IMR-90 (cell line): ENCODE measurements at regions not wholly inside any gene's neighbourhood (a gene's known extent, or its start where the extent isn't known, plus 50 kb on each side); places are given as distances from the start of the nearest gene placed in this dataset.

Source experiments
- ATAC-seq: fragments of 200-7000 bp; cut with Tn5 transposase; 2 replicates; pipeline ENCODE4 v1.9.1; 2020; ENCODE audit warnings: low read depth, mild to moderate bottlenecking, moderate library complexity
- BruUV-seq: library from RNA; stranded (reverse); fragments of 400-500 nt; replicated peaks from 2 replicates; lab custom pipeline; 2021; lab: Mats Ljungman, UMichigan
- CTCF ChIA-PET: fragments of 300-600 bp; formaldehyde crosslinking; extraction: SDS; loops from one replicate; lab custom pipeline; 2021; ENCODE audit warnings: antibody characterized with exemption; lab: Yijun Ruan, JAX
- POLR2A ChIA-PET: fragments of 300-600 bp; sonication (Branson Sonifier 250); formaldehyde crosslinking; loops from one replicate; lab custom pipeline; 2022; ENCODE audit warnings: antibody characterized with exemption; ENCODE audit not compliant: unreplicated experiment; lab: Charles Lee
- DNase-seq: peaks from one replicate; pipeline ENCODE4 v3.0.0; 2013
- H2AFZ ChIP-seq: replicated peaks from 2 replicates; pipeline ENCODE3; 2013; ENCODE audit warnings: low read length, mild to moderate bottlenecking; ENCODE audit not compliant: poor library complexity
- H2AK5ac ChIP-seq: 2 replicates; pipeline ENCODE4 v1.6.1; 2013; ENCODE audit warnings: low read depth, low read length, inconsistent platforms
- H2AK9ac ChIP-seq: replicated peaks from 2 replicates; pipeline ENCODE3; 2013; ENCODE audit warnings: mild to moderate bottlenecking, low read depth, low read length, moderate library complexity; ENCODE audit not compliant: poor library complexity
- H2BK120ac ChIP-seq: 2 replicates; pipeline ENCODE4 v1.6.1; 2013; ENCODE audit warnings: low read depth, low read length, inconsistent platforms
- H2BK15ac ChIP-seq: 3 replicates; pipeline ENCODE4 v1.6.1; 2013; ENCODE audit warnings: low read depth, low read length, inconsistent platforms
- H2BK20ac ChIP-seq: 2 replicates; pipeline ENCODE4 v1.6.1; 2013; ENCODE audit warnings: low read depth, mild to moderate bottlenecking, inconsistent platforms, low read length, moderate library complexity
- H2BK5ac ChIP-seq: 2 replicates; pipeline ENCODE4 v1.6.1; 2013; ENCODE audit warnings: mild to moderate bottlenecking, low read depth, low read length, inconsistent platforms; ENCODE audit not compliant: poor library complexity, severe bottlenecking
- H3K14ac ChIP-seq: replicated peaks from 2 replicates; pipeline ENCODE4 v1.6.1; 2013; ENCODE audit warnings: low read depth, low read length, inconsistent platforms
- H3K18ac ChIP-seq: 2 replicates; pipeline ENCODE4 v1.6.1; 2013; ENCODE audit warnings: low read depth, low read length, control low read depth
- H3K23ac ChIP-seq: 2 replicates; pipeline ENCODE4 v1.6.1; 2013; ENCODE audit warnings: low read depth, low read length, inconsistent platforms
- H3K27ac ChIP-seq: 2 replicates; pipeline ENCODE4 v1.5.1; 2013; ENCODE audit warnings: mild to moderate bottlenecking, control low read depth, low read length; ENCODE audit not compliant: insufficient read depth
- H3K27me3 ChIP-seq: 2 replicates; pipeline ENCODE4 v1.6.1; 2013; ENCODE audit warnings: low read length; ENCODE audit not compliant: control insufficient read depth, insufficient read depth
- H3K36me3 ChIP-seq: 2 replicates; pipeline ENCODE4 v1.6.1; 2013; ENCODE audit warnings: low read length, mixed read lengths; ENCODE audit not compliant: control insufficient read depth, insufficient read depth
- H3K4ac ChIP-seq: 2 replicates; pipeline ENCODE4 v1.6.1; 2013; ENCODE audit warnings: low read depth, low read length, inconsistent platforms
- H3K4me1 ChIP-seq: 2 replicates; pipeline ENCODE4 v1.6.1; 2013; ENCODE audit warnings: low read length, mixed read lengths; ENCODE audit not compliant: control insufficient read depth, insufficient read depth
- H3K4me2 ChIP-seq: 2 replicates; pipeline ENCODE4 v1.6.1; 2013; ENCODE audit warnings: low read depth, mild to moderate bottlenecking, control low read depth, low read length, moderate library complexity
- H3K4me3 ChIP-seq: 2 replicates; pipeline ENCODE4 v1.5.1; 2013; ENCODE audit warnings: low read depth, mild to moderate bottlenecking, control low read depth, low read length, moderate library complexity; ENCODE audit not compliant: insufficient read depth
- H3K56ac ChIP-seq: 2 replicates; pipeline ENCODE4 v1.6.1; 2013; ENCODE audit warnings: low read length, inconsistent platforms; ENCODE audit not compliant: insufficient read depth; ENCODE audit errors: extremely low read depth
- H3K79me1 ChIP-seq, 2 experiments: 2 replicates each; pipeline ENCODE4 v1.6.1; 2013; ENCODE audit warnings: low read length in 2 of 2, inconsistent platforms in 1 of 2, low read depth in 1 of 2
- H3K9ac ChIP-seq: 2 replicates; pipeline ENCODE4 v1.6.1; 2013; ENCODE audit warnings: low read depth, low read length, control low read depth
- H3K9me1 ChIP-seq: 2 replicates; pipeline ENCODE4 v1.6.1; 2013; ENCODE audit warnings: low read length, inconsistent platforms; ENCODE audit not compliant: insufficient read depth
- H3K9me3 ChIP-seq: 2 replicates; pipeline ENCODE4 v1.6.1; 2013; ENCODE audit warnings: low read length; ENCODE audit not compliant: control insufficient read depth, insufficient read depth
- H4K20me1 ChIP-seq: 2 replicates; pipeline ENCODE4 v1.6.1; 2013; ENCODE audit warnings: low read length, inconsistent platforms; ENCODE audit not compliant: insufficient read depth
- H4K5ac ChIP-seq: 2 replicates; pipeline ENCODE4 v1.6.1; 2013; ENCODE audit warnings: mild to moderate bottlenecking, low read depth, low read length, control low read depth
- H4K8ac ChIP-seq, 2 experiments: 2 replicates each; pipeline ENCODE4 v1.6.1; 2013; ENCODE audit warnings: low read depth in 2 of 2, low read length in 2 of 2, control low read depth in 1 of 2, inconsistent platforms in 1 of 2
- H4K91ac ChIP-seq: 2 replicates; pipeline ENCODE4 v1.6.1; 2013; ENCODE audit warnings: low read depth, low read length, inconsistent platforms; ENCODE audit not compliant: insufficient read depth
- BHLHE40 ChIP-seq: fragments of 150-350 bp; IDR thresholded peaks from 2 replicates; pipeline ENCODE4 v1.6.1; 2016; ENCODE audit warnings: mild to moderate bottlenecking, low read depth, low read length
- CEBPB ChIP-seq: IDR thresholded peaks from 2 replicates; pipeline ENCODE4 v1.6.1; 2012; ENCODE audit warnings: low read depth, low read length, improper control_type of control experiment
- CHD1 ChIP-seq: IDR thresholded peaks from 2 replicates; pipeline ENCODE4 v1.6.1; 2012; ENCODE audit warnings: low read depth, low read length, improper control_type of control experiment
- FOS ChIP-seq: fragments of 150-350 bp; IDR thresholded peaks from 2 replicates; pipeline ENCODE4 v1.6.1; 2016; ENCODE audit warnings: low read depth, low read length
- MAFK ChIP-seq: IDR thresholded peaks from 2 replicates; pipeline ENCODE4 v1.6.1; 2012; ENCODE audit warnings: low read depth, low read length, improper control_type of control experiment
- MAZ ChIP-seq: IDR thresholded peaks from 2 replicates; pipeline ENCODE4 v1.6.1; 2012; ENCODE audit warnings: low read depth, mild to moderate bottlenecking, low read length, improper control_type of control experiment, moderate library complexity, borderline replicate concordance
- MXI1 ChIP-seq: IDR thresholded peaks from 2 replicates; pipeline ENCODE4 v1.6.1; 2012; ENCODE audit warnings: low read depth, mild to moderate bottlenecking, low read length, moderate library complexity, borderline replicate concordance
- NFE2L2 ChIP-seq: fragments of 150-350 bp; IDR thresholded peaks from 2 replicates; pipeline ENCODE4 v1.6.1; 2016; ENCODE audit warnings: low read depth, mild to moderate bottlenecking, low read length
- POLR2A ChIP-seq: IDR thresholded peaks from 2 replicates; pipeline ENCODE4 v1.6.1; 2012; ENCODE audit warnings: mild to moderate bottlenecking, low read depth, low read length
- RAD21 ChIP-seq: IDR thresholded peaks from 2 replicates; pipeline ENCODE4 v1.6.1; 2012; ENCODE audit warnings: low read length, improper control_type of control experiment
- RCOR1 ChIP-seq: IDR thresholded peaks from 2 replicates; pipeline ENCODE4 v1.6.1; 2012; ENCODE audit warnings: mild to moderate bottlenecking, low read length, improper control_type of control experiment; ENCODE audit not compliant: insufficient replicate concordance
- RFX5 ChIP-seq: IDR thresholded peaks from 2 replicates; pipeline ENCODE4 v1.8.0; 2012; ENCODE audit warnings: low read depth, mild to moderate bottlenecking, low read length, moderate library complexity
- SMC3 ChIP-seq: fragments of 150-350 bp; IDR thresholded peaks from 2 replicates; pipeline ENCODE4 v1.6.1; 2016; ENCODE audit warnings: low read depth, mild to moderate bottlenecking, antibody characterized with exemption, low read length, moderate library complexity
- USF2 ChIP-seq: fragments of 150-350 bp; IDR thresholded peaks from 2 replicates; pipeline ENCODE4 v1.6.1; 2017; ENCODE audit warnings: mild to moderate bottlenecking, antibody characterized with exemption, low read length, low read depth
- WGBS, 2 experiments: methylation state at CpG; one replicate each; pipeline versions ENCODE4 v1.1.5 to v1.1.7; 2013; ENCODE audit warnings: missing lambda C conversion rate in 2 of 2; ENCODE audit not compliant: insufficient read length in 1 of 2; ENCODE audit errors: extremely low coverage in 2 of 2; 5-methylcytosine and 5-hydroxymethylcytosine counted together
- dilution Hi-C: fragments of 300-500 bp; cut with HindIII; formaldehyde crosslinking; loops from one replicate; pipeline ENCODE4 v1.14.3; 2018; ENCODE audit warnings: low sequenced_read_pairs; ENCODE audit not compliant: unreplicated experiment
- in situ Hi-C: fragments of 300-500 bp; cut with MboI; formaldehyde crosslinking; loops from 3 replicates; pipeline ENCODE4 v1.14.3; 2019; ENCODE audit warnings: low sequenced_read_pairs, inconsistent platforms, mixed read lengths
- intact Hi-C: fragments of 100-400 bp; cut with micrococcal nuclease; formaldehyde crosslinking; loops from 2 replicates; pipeline ENCODE4 v1.10.0; 2022
- TF ChIP-seq, protein P1 (sequence below): conservative IDR thresholded peaks from 2 replicates; pipeline ENCODE4 v1.5.1; 2012; ENCODE audit warnings: mild to moderate bottlenecking, low read depth, low read length, improper control_type of control experiment
- TF ChIP-seq, protein P2 (sequence below): fragments of 150-350 bp; IDR thresholded peaks from 2 replicates; pipeline ENCODE4 v1.6.1; 2016; ENCODE audit warnings: low read depth, mild to moderate bottlenecking, low read length, moderate library complexity, borderline replicate concordance

GRCh38 chr5:96149021-96149420, 187.4 kb upstream of the ELL2 start:
- peak overlapping the region; percentile 72 for H4K91ac ChIP-seq
- intact Hi-C loops: loop anchor here (5.0 to 10.0 kb wide), 2 partner anchors 188 to 294 kb away; no protein-coding TSS in a partner anchor
- no peak for ATAC-seq
- H2BK5ac ChIP-seq: peak overlapping the region; percentile 23
- H3K79me1 ChIP-seq: no peaks in the 10 kb centered on the region; a peak in 1 of 4 replicates
- H3K9ac ChIP-seq: no peak overlapping the region
- peak overlapping the region; percentile 77; the same call in 2 of the 3 replicates for H2BK15ac ChIP-seq
- TF ChIP-seq, protein P1, sequence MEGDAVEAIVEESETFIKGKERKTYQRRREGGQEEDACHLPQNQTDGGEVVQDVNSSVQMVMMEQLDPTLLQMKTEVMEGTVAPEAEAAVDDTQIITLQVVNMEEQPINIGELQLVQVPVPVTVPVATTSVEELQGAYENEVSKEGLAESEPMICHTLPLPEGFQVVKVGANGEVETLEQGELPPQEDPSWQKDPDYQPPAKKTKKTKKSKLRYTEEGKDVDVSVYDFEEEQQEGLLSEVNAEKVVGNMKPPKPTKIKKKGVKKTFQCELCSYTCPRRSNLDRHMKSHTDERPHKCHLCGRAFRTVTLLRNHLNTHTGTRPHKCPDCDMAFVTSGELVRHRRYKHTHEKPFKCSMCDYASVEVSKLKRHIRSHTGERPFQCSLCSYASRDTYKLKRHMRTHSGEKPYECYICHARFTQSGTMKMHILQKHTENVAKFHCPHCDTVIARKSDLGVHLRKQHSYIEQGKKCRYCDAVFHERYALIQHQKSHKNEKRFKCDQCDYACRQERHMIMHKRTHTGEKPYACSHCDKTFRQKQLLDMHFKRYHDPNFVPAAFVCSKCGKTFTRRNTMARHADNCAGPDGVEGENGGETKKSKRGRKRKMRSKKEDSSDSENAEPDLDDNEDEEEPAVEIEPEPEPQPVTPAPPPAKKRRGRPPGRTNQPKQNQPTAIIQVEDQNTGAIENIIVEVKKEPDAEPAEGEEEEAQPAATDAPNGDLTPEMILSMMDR: no peak
- no peak for TF ChIP-seq SMC3
- no peak for TF ChIP-seq RAD21
- TF ChIP-seq BHLHE40: no peak
- no peak for TF ChIP-seq RCOR1
- TF ChIP-seq NFE2L2: no peak
- TF ChIP-seq, protein P2, sequence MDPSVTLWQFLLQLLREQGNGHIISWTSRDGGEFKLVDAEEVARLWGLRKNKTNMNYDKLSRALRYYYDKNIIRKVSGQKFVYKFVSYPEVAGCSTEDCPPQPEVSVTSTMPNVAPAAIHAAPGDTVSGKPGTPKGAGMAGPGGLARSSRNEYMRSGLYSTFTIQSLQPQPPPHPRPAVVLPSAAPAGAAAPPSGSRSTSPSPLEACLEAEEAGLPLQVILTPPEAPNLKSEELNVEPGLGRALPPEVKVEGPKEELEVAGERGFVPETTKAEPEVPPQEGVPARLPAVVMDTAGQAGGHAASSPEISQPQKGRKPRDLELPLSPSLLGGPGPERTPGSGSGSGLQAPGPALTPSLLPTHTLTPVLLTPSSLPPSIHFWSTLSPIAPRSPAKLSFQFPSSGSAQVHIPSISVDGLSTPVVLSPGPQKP: no peak
- no peak for TF ChIP-seq CHD1
- no peak for TF ChIP-seq USF2
- TF ChIP-seq MXI1: no peak
- no peak for TF ChIP-seq MAZ
- TF ChIP-seq RFX5: no peak
- TF ChIP-seq FOS: no peak
- TF ChIP-seq MAFK: no peak
- TF ChIP-seq POLR2A: no peak
- TF ChIP-seq CEBPB: no peak
- peak overlapping the region; percentile 63 for H3K4ac ChIP-seq
- H3K4me3 ChIP-seq: no peak overlapping the region
- H4K5ac ChIP-seq: peak overlapping the region; percentile 96
- dilution Hi-C loops: no loop called here
- peak overlapping the region; percentile 90 for H2BK120ac ChIP-seq
- peak overlapping the region; percentile 36 to 60; a peak in 2 of 4 replicates for H4K8ac ChIP-seq
- POLR2A ChIA-PET: interaction anchor here (0.6 kb wide), 2 partner anchors 105 to 106 kb away, joined by 3 read pairs; no protein-coding TSS in a partner anchor
- in situ Hi-C loops: no loop called here
- no peaks in the 10 kb centered on the region for H3K9me3 ChIP-seq
- H3K27me3 ChIP-seq: no peaks in the 10 kb centered on the region
- no peak overlapping the region for H2AK9ac ChIP-seq
- DNase-seq: no peak
- peak overlapping the region; percentile 32; the same call in 1 of the 2 replicates for H3K27ac ChIP-seq
- no TSS peak for BruUV-seq
- CTCF ChIA-PET: interaction anchor here (1.1 kb wide), 3 partner anchors 12 to 187 kb away, joined by 3 to 4 read pairs (median 4); no protein-coding TSS in a partner anchor
- peak overlapping the region; percentile 83 for H2AK5ac ChIP-seq
- H3K18ac ChIP-seq: peak overlapping the region; percentile 96
- no peak overlapping the region for H2AFZ ChIP-seq
- H3K9me1 ChIP-seq: peaks cover 19% of the 10 kb centered on the region
- H3K23ac ChIP-seq: peak overlapping the region; percentile 74; the same call in 1 of the 2 replicates
- H3K4me1 ChIP-seq: peaks cover 24% of the 10 kb centered on the region
- WGBS, 2 experiments: no CpG with 5 or more reads among the region's 2 CpGs
- H3K14ac ChIP-seq: peak overlapping the region; percentile 27; the same call in 1 of the 2 replicates
- no peak overlapping the region for H3K4me2 ChIP-seq
- H3K56ac ChIP-seq: peak overlapping the region; percentile 26; the same call in 1 of the 2 replicates
- no peaks in the 10 kb centered on the region for H4K20me1 ChIP-seq
- H3K36me3 ChIP-seq: no peaks in the 10 kb centered on the region
- H2BK20ac ChIP-seq: peak overlapping the region; percentile 73
